Liver (tissue), 3 donors: ENCODE measurements at regions not wholly inside any gene's neighbourhood (a gene's known extent, or its start where the extent isn't known, plus 50 kb on each side); places are given as distances from the start of the nearest gene placed in this dataset.
"Not testable (repeated sequence)": the region's sequence is repeated elsewhere in the genome, so short reads cannot be mapped to it uniquely, and the experiment has no call there.

ENCODE experiments used
- ATF3 ChIP-seq: IDR thresholded peaks from 2 replicates; pipeline ENCODE4 v1.6.1; 2016; ENCODE audit warnings: antibody characterized with exemption
- CTCF ChIP-seq: fragments of 150-350 bp; IDR thresholded peaks from 2 replicates; pipeline ENCODE4 v1.5.1; 2017; ENCODE audit warnings: improper control_type of control experiment, low read depth, low read length; ENCODE audit not compliant: missing input control
- FOXA1 ChIP-seq: IDR thresholded peaks from 2 replicates; pipeline ENCODE4 v1.6.1; 2016; ENCODE audit warnings: antibody characterized with exemption
- GABPA ChIP-seq, 2 donors: IDR thresholded peaks in 1 of 2; conservative IDR thresholded peaks in 1 of 2; 2 replicates each; pipeline ENCODE4 v1.6.1; 2016; ENCODE audit warnings: antibody characterized with exemption in 2 of 2, mild to moderate bottlenecking in 1 of 2, moderate library complexity in 1 of 2
- NR2F2 ChIP-seq: IDR thresholded peaks from 2 replicates; pipeline ENCODE4 v1.6.1; 2016; ENCODE audit warnings: antibody characterized with exemption
- RAD21 ChIP-seq, 2 donors: IDR thresholded peaks; 2 replicates each; pipeline ENCODE4 v1.6.1; 2016; ENCODE audit warnings: antibody characterized with exemption in 2 of 2, mild to moderate bottlenecking in 2 of 2
- REST ChIP-seq: IDR thresholded peaks from 2 replicates; pipeline ENCODE4 v1.6.1; 2016; ENCODE audit warnings: antibody characterized with exemption, mild to moderate bottlenecking
- SP1 ChIP-seq: IDR thresholded peaks from 2 replicates; pipeline ENCODE4 v1.6.1; 2018; ENCODE audit warnings: antibody characterized with exemption, mild to moderate bottlenecking
- TAF1 ChIP-seq: conservative IDR thresholded peaks from 2 replicates; pipeline ENCODE4 v1.6.1; 2016; ENCODE audit warnings: antibody characterized with exemption, mild to moderate bottlenecking
- YY1 ChIP-seq: IDR thresholded peaks from 2 replicates; pipeline ENCODE4 v1.6.1; 2016; ENCODE audit warnings: antibody characterized with exemption, mild to moderate bottlenecking
- ZBTB33 ChIP-seq: IDR thresholded peaks from 2 replicates; pipeline ENCODE4 v1.6.1; 2016; ENCODE audit warnings: antibody characterized with exemption
- donor health status: healthy.
- donor health status: healthy.

- TF ChIP-seq NR2F2; ATF3; CTCF; RAD21 (IDR thresholded peaks at IDR 0.05); GABPA (IDR thresholded peaks at IDR 0.05 in 1 of 2, conservative IDR thresholded peaks at IDR 0.05 in 1 of 2); TAF1; REST; YY1; ZBTB33; FOXA1; SP1: not testable (repeated sequence)
Observed at GRCh38 chr4:4090720-4091119, 136.0 kb downstream of the OTOP1 start.
